HG02885 (cell line): ENCODE measurements at regions not wholly inside any gene's neighbourhood (a gene's known extent, or its start where the extent isn't known, plus 50 kb on each side); places are given as distances from the start of the nearest gene placed in this dataset.
A peak's percentile ranks its signal among the peaks of the same experiment; 100 is the strongest.

ENCODE experiments used
- ATAC-seq: cut with Tn5 transposase; IDR thresholded peaks from one replicate; pipeline ENCODE4 v1.9.1; 2021; ENCODE audit warnings: mild to moderate bottlenecking; ENCODE audit not compliant: unreplicated experiment, poor library complexity

- ATAC-seq: no peak
Measured at GRCh38 chr5:173823274-173823644, 64.9 kb upstream of the CPEB4 start.

GRCh38 chr5:173823721-173824567, 64.2 kb upstream of the CPEB4 start:
- no peak for ATAC-seq

- no peak for ATAC-seq
Measured at GRCh38 chr5:173825215-173825865, 62.8 kb upstream of the CPEB4 start.

GRCh38 chr5:173826086-173826427, 62.1 kb upstream of the CPEB4 start:
- ATAC-seq: no peak

- no peak for ATAC-seq
Measured at GRCh38 chr5:173826428-173827350, 61.5 kb upstream of the CPEB4 start.

- no peak for ATAC-seq
Measured at GRCh38 chr5:173828952-173829351, 59.2 kb upstream of the CPEB4 start.

- peak; percentile 55 for ATAC-seq
Measured at GRCh38 chr5:173829826-173830225, 58.3 kb upstream of the CPEB4 start.

- ATAC-seq: peak; percentile 17
Measured at GRCh38 chr5:173830421-173830820, 57.7 kb upstream of the CPEB4 start.

GRCh38 chr5:173831196-173831914, 56.8 kb upstream of the CPEB4 start:
- ATAC-seq: no peak

- ATAC-seq: peak; percentile 65
Measured at GRCh38 chr5:173832386-173832785, 55.8 kb upstream of the CPEB4 start.

- no peak for ATAC-seq
Measured at GRCh38 chr5:173833196-173833985, 54.8 kb upstream of the CPEB4 start.

GRCh38 chr5:173834071-173834771, 53.9 kb upstream of the CPEB4 start:
- ATAC-seq: no peak

- ATAC-seq: no peak
Measured at GRCh38 chr5:173835131-173835530, 53.0 kb upstream of the CPEB4 start.

- no peak for ATAC-seq
Measured at GRCh38 chr5:173835661-173836060, 52.5 kb upstream of the CPEB4 start.

GRCh38 chr5:173837654-173838053, 50.5 kb upstream of the CPEB4 start:
- ATAC-seq: no peak
